B cell (primary cell): ENCODE measurements at regions not wholly inside any gene's neighbourhood (a gene's known extent, or its start where the extent isn't known, plus 50 kb on each side); places are given as distances from the start of the nearest gene placed in this dataset.

Experiments
- ATAC-seq: fragments of 200-7000 bp; cut with Tn5 transposase; one replicate; pipeline ENCODE4 v1.10.0; 2021; ENCODE audit warnings: low read depth, mild to moderate bottlenecking, moderate number of reproducible peaks, moderate library complexity
- CTCF ChIA-PET: fragments of 350-600 bp; sonication (Branson Sonifier 250); formaldehyde crosslinking; loops from one replicate; lab custom pipeline; 2021; ENCODE audit warnings: antibody characterized with exemption, inconsistent platforms; lab: Charles Lee
- POLR2A ChIA-PET: fragments of 350-600 bp; sonication (Branson Sonifier 250); formaldehyde crosslinking; loops from one replicate; lab custom pipeline; 2021; ENCODE audit warnings: antibody characterized with exemption; lab: Charles Lee
- DNase-seq: peaks from one replicate; pipeline ENCODE4 v3.0.0; 2013
- H2AFZ ChIP-seq: 2 replicates; pipeline ENCODE4 v1.6.1; 2012; ENCODE audit warnings: mild to moderate bottlenecking, low read depth, low read length; ENCODE audit not compliant: insufficient read depth, poor library complexity, severe bottlenecking
- H3K27ac ChIP-seq, 2 donors: 1 replicate in 1 of 2; 2 replicates in 1 of 2; pipeline ENCODE4 v1.5.1; 2012 to 2013; ENCODE audit warnings: low read length in 2 of 2, mild to moderate bottlenecking in 2 of 2, moderate library complexity in 1 of 2
- H3K27me3 ChIP-seq, 4 experiments: fragments of 200-600 bp in 1 of 4; sonication (generic) in 1 of 4; replicated peaks in 1 of 4; 1 replicate in 2 of 4; 2 replicates in 2 of 4; pipeline versions ENCODE4 v1.6.1 to v1.7.0; 2013 to 2016; ENCODE audit warnings: low read length in 3 of 4, mild to moderate bottlenecking in 2 of 4, mixed read lengths in 1 of 4, moderate library complexity in 1 of 4; ENCODE audit not compliant: insufficient read depth in 4 of 4, control insufficient read depth in 3 of 4; ENCODE audit errors: control extremely low read depth in 1 of 4
- H3K36me3 ChIP-seq, 2 experiments: replicated peaks in 1 of 2; 1 replicate in 1 of 2; 2 replicates in 1 of 2; pipeline versions ENCODE4 v1.6.1 to v1.7.1; 2013; ENCODE audit warnings: low read length in 1 of 2; ENCODE audit not compliant: insufficient read depth in 2 of 2, control insufficient read depth in 1 of 2; ENCODE audit errors: control extremely low read depth in 1 of 2, extremely low read depth in 1 of 2
- H3K4me1 ChIP-seq, 2 donors: fragments of 200-600 bp in 1 of 2; sonication (generic) in 1 of 2; 1 replicate in 1 of 2; 2 replicates in 1 of 2; pipeline versions ENCODE4 v1.5.1 to v1.6.1; 2013 to 2017; ENCODE audit warnings: low read length in 2 of 2; ENCODE audit not compliant: control insufficient read depth in 2 of 2, insufficient read depth in 2 of 2
- H3K4me2 ChIP-seq: replicated peaks from 2 replicates; pipeline ENCODE3; 2012; ENCODE audit warnings: mild to moderate bottlenecking, low read depth, low read length; ENCODE audit not compliant: poor library complexity, severe bottlenecking
- H3K4me3 ChIP-seq, 5 experiments: fragments of 200-600 bp in 1 of 5; sonication (generic) in 1 of 5; 1 replicate in 3 of 5; 2 replicates in 2 of 5; pipeline versions ENCODE4 v1.5.1 to v1.7.0; 2011 to 2016; ENCODE audit warnings: low read length in 4 of 5, mild to moderate bottlenecking in 4 of 5, low read depth in 2 of 5, control low read depth in 1 of 5, moderate library complexity in 1 of 5; ENCODE audit not compliant: insufficient read depth in 1 of 5; ENCODE audit errors: control extremely low read depth in 1 of 5, extremely low read depth in 1 of 5
- H3K79me2 ChIP-seq: fragments of 200-600 bp; sonication (generic); one replicate; pipeline ENCODE4 v1.6.0; 2016; ENCODE audit warnings: low read length; ENCODE audit not compliant: control insufficient read depth, insufficient read depth
- H3K9ac ChIP-seq: fragments of 200-600 bp; sonication (generic); 2 replicates; pipeline ENCODE4 v1.6.1; 2017; ENCODE audit warnings: mild to moderate bottlenecking, low read length, moderate library complexity
- H3K9me3 ChIP-seq, 3 donors: one replicate each; pipeline versions ENCODE4 v1.6.1 to v1.7.1; 2013; ENCODE audit warnings: low read length in 2 of 3; ENCODE audit not compliant: control insufficient read depth in 2 of 3, insufficient read depth in 1 of 3; ENCODE audit errors: control extremely low read depth in 1 of 3
- H4K20me1 ChIP-seq: 2 replicates; pipeline ENCODE4 v1.6.0; 2012; ENCODE audit warnings: mild to moderate bottlenecking, low read length; ENCODE audit not compliant: insufficient read depth, control insufficient read depth, poor library complexity, severe bottlenecking
- H3K27ac Mint-ChIP-seq: one replicate; pipeline ENCODE4 v1.8.0; 2021; ENCODE audit warnings: mixed read lengths
- H3K27me3 Mint-ChIP-seq: one replicate; pipeline ENCODE4 v1.8.0; 2021; ENCODE audit warnings: mixed read lengths
- H3K4me1 Mint-ChIP-seq: one replicate; pipeline ENCODE4 v1.8.0; 2021; ENCODE audit warnings: mixed read lengths
- H3K4me3 Mint-ChIP-seq: one replicate; pipeline ENCODE4 v1.8.0; 2021; ENCODE audit warnings: mixed read lengths
- H3K9me3 Mint-ChIP-seq: one replicate; pipeline ENCODE4 v1.8.0; 2022; ENCODE audit warnings: mixed read lengths; ENCODE audit not compliant: insufficient read depth
- EZH2 ChIP-seq: IDR thresholded peaks from 2 replicates; pipeline ENCODE4 v1.6.1; 2012; ENCODE audit warnings: borderline replicate concordance, low read depth, mild to moderate bottlenecking, moderate library complexity, low read length; ENCODE audit not compliant: insufficient read depth, poor library complexity, severe bottlenecking
- WGBS: methylation state at CpG from one replicate; pipeline ENCODE4 v1.1.5; 2013; ENCODE audit warnings: missing lambda C conversion rate; ENCODE audit not compliant: insufficient coverage; 5-methylcytosine and 5-hydroxymethylcytosine counted together
- intact Hi-C: fragments of 100-400 bp; cut with micrococcal nuclease; formaldehyde crosslinking; loops from one replicate; pipeline ENCODE4 v1.10.0; 2022
- TF ChIP-seq, protein P1 (sequence below): fragments of 200-600 bp; IDR thresholded peaks from one replicate; pipeline ENCODE4 v1.8.0; 2022; ENCODE audit warnings: antibody characterized with exemption, mild to moderate bottlenecking

DNA sequence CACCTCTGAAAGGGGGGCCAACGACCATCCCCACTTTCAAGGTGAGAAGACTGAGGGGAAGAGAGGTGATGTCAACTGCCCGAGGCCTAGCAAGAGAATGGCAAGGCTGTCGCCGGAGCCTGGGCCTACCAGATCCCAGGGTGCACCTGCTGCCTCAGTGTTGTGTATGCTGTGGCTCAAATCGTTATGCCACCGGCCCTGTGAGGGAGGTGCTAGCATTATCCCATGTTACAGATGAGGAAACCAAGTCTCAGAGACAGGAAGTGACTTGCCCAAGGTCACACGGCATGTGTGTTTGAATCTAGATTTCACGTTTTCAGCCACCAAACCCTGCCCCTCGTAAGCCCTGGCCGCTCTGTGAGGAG is 152.5 kb downstream of the CEBPB start:
- no peaks in the 10 kb centered on the region for H3K9me3 Mint-ChIP-seq
- 75% methylated on average over 10 of the region's 10 CpGs for WGBS
- POLR2A ChIA-PET = no interaction called here
- intact Hi-C loops = loop anchor here (10.0 kb wide), 1 partner anchor 538 kb away; no protein-coding TSS in a partner anchor
- H3K27ac Mint-ChIP-seq = no peak overlapping the region
- H3K9me3 ChIP-seq = peaks cover 0 to 5% (median 0%) of the 10 kb centered on the region in 3 donors
- H3K27me3 Mint-ChIP-seq = peaks cover 40% of the 10 kb centered on the region
- ATAC-seq = no peak
- H3K36me3 ChIP-seq = no peaks in the 10 kb centered on the region
- H3K4me1 ChIP-seq = peaks cover 22 to 27% of the 10 kb centered on the region in 2 donors
- no peak overlapping the region for H3K4me2 ChIP-seq
- H3K27ac ChIP-seq = no peak overlapping the region
- H3K27me3 ChIP-seq = peaks cover 0 to 40% (median 12%) of the 10 kb centered on the region in 4 experiments
- no peak overlapping the region for H3K9ac ChIP-seq
- H3K4me3 ChIP-seq = no peak overlapping the region
- CTCF ChIA-PET = no interaction called here
- no peak overlapping the region for H2AFZ ChIP-seq
- H3K4me3 Mint-ChIP-seq = no peak overlapping the region
- no peaks in the 10 kb centered on the region for H4K20me1 ChIP-seq
- TF ChIP-seq, protein P1, sequence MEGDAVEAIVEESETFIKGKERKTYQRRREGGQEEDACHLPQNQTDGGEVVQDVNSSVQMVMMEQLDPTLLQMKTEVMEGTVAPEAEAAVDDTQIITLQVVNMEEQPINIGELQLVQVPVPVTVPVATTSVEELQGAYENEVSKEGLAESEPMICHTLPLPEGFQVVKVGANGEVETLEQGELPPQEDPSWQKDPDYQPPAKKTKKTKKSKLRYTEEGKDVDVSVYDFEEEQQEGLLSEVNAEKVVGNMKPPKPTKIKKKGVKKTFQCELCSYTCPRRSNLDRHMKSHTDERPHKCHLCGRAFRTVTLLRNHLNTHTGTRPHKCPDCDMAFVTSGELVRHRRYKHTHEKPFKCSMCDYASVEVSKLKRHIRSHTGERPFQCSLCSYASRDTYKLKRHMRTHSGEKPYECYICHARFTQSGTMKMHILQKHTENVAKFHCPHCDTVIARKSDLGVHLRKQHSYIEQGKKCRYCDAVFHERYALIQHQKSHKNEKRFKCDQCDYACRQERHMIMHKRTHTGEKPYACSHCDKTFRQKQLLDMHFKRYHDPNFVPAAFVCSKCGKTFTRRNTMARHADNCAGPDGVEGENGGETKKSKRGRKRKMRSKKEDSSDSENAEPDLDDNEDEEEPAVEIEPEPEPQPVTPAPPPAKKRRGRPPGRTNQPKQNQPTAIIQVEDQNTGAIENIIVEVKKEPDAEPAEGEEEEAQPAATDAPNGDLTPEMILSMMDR = no peak
- no peak for TF ChIP-seq EZH2
- peaks cover 36% of the 10 kb centered on the region for H3K4me1 Mint-ChIP-seq
- DNase-seq = no peak
- H3K79me2 ChIP-seq = no peaks in the 10 kb centered on the region

DNA sequence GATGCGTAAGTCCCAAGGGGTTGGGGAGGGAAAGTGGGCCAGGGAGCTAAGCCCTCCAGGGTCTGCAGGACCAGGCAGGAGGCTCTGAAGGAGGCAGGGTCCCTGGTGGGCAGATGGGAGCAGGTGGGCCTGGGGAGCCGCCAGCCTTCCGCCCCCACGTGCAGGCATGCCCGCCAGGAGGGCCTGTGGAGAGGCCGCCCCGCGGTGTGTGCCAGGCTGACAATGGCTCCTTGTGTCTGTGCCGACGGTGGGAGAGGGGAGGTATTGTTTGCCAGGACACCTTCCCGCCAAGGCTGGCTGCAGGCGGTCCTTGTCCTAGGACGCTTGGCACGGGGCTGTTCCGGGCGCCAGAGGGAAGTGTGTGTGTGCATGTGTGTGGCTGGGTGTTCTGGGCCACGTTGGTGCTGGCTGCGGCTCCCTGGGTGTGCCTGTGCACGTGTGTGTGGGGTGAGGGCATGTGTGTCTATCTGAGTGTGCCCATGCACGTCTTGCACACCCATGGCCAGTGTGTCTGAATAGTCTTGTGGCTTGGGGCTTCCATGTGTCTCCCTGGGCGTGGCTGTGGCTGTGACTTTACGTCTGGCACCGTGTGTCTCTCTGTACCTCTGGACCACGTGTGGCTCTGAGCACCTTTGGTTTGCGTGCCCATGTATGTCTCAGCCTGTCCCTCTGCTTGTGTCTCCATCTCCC is 153.0 kb downstream of the CEBPB start:
- CTCF ChIA-PET = no interaction called here
- H2AFZ ChIP-seq = no peak overlapping the region
- no peak overlapping the region for H3K4me3 Mint-ChIP-seq
- no peaks in the 10 kb centered on the region for H3K79me2 ChIP-seq
- no peaks in the 10 kb centered on the region for H3K36me3 ChIP-seq
- POLR2A ChIA-PET = no interaction called here
- no peak overlapping the region for H3K9ac ChIP-seq
- H3K4me3 ChIP-seq = no peak overlapping the region
- DNase-seq (no peak), ATAC-seq (no peak)
- TF ChIP-seq, protein P1 = no peak
- TF ChIP-seq EZH2 = no peak
- 90% methylated on average over 25 of the region's 25 CpGs for WGBS
- peaks cover 18 to 24% of the 10 kb centered on the region in 2 donors for H3K4me1 ChIP-seq
- H3K27ac Mint-ChIP-seq = no peak overlapping the region
- peaks cover 0 to 5% (median 0%) of the 10 kb centered on the region in 3 donors for H3K9me3 ChIP-seq
- H4K20me1 ChIP-seq = no peaks in the 10 kb centered on the region
- peaks cover 41% of the 10 kb centered on the region for H3K27me3 Mint-ChIP-seq
- peaks cover 0 to 40% (median 12%) of the 10 kb centered on the region in 4 experiments for H3K27me3 ChIP-seq
- H3K4me1 Mint-ChIP-seq = peaks cover 33% of the 10 kb centered on the region
- intact Hi-C loops = loop anchor here (10.0 kb wide), 1 partner anchor 539 kb away; no protein-coding TSS in a partner anchor
- no peak overlapping the region for H3K27ac ChIP-seq
- H3K9me3 Mint-ChIP-seq = no peaks in the 10 kb centered on the region
- no peak overlapping the region for H3K4me2 ChIP-seq
